Activated T-helper 17 cell treated with anti-CD3 and anti-CD28 coated beads, Interleukin-2, amount 50 U/mL, for 72 hours (primary cell): ENCODE measurements at regions not wholly inside any gene's neighbourhood (a gene's known extent, or its start where the extent isn't known, plus 50 kb on each side); places are given as distances from the start of the nearest gene placed in this dataset.

Experiments used
- ATAC-seq: fragments of 150-1000 bp; cut with Tn5 transposase; replicated peaks from 2 replicates; pipeline ENCODE4 v1.10.0; 2021; ENCODE audit warnings: mild to moderate bottlenecking, moderate library complexity
- H3K27ac Mint-ChIP-seq: one replicate; pipeline ENCODE4 v1.8.0; 2022; ENCODE audit warnings: mixed read lengths
- H3K27me3 Mint-ChIP-seq: one replicate; pipeline ENCODE4 v1.8.0; 2022; ENCODE audit warnings: mixed read lengths
- H3K36me3 Mint-ChIP-seq: one replicate; pipeline ENCODE4 v1.8.0; 2022; ENCODE audit warnings: low read depth, mild to moderate bottlenecking, mixed read lengths
- H3K4me1 Mint-ChIP-seq: one replicate; pipeline ENCODE4 v1.8.0; 2022; ENCODE audit warnings: mixed read lengths
- H3K4me3 Mint-ChIP-seq: one replicate; pipeline ENCODE4 v1.8.0; 2022; ENCODE audit warnings: mild to moderate bottlenecking, mixed read lengths
- H3K9me3 Mint-ChIP-seq: one replicate; pipeline ENCODE4 v1.8.0; 2022; ENCODE audit warnings: mixed read lengths

DNA sequence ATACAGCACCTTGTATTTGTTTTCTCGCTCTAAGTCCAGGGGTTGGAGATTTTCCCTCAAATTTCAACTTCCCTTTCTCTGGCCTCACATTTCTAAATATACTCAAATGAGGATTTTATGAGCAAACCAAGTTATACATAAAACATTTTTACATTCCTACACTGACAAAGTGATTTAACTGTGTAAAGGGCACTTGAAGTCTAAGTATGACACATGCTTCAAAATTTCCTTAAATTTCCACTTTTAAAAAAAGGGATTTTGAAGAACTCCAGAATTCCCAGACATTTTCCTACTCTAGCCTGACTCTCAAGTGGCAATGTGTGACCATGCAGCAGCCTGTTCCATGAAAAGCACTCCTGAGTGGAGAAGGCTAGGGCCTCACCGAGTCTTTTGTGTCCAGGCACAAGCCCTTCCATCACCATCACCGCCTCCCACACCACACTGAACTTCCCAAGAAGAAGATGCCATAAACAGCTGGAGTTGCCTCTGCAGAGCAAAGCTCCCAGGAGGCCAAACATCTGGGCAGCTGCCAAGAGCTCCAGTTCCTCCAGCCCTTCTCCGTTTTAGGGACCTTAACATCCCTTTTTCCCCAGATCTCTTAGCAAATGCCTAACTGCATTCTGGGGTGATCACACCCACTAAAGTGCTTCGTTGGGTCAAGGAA lies 68.9 kb downstream of the NCR2 start:
- Mint-ChIP-seq H3K27me3 (peaks cover 16% of the 10 kb centered on the region), H3K4me1 (no peaks in the 10 kb centered on the region), H3K4me3 (no peak overlapping the region), H3K36me3 (no peaks in the 10 kb centered on the region), H3K27ac (no peak overlapping the region), H3K9me3 (no peaks in the 10 kb centered on the region)
- no peak for ATAC-seq

DNA sequence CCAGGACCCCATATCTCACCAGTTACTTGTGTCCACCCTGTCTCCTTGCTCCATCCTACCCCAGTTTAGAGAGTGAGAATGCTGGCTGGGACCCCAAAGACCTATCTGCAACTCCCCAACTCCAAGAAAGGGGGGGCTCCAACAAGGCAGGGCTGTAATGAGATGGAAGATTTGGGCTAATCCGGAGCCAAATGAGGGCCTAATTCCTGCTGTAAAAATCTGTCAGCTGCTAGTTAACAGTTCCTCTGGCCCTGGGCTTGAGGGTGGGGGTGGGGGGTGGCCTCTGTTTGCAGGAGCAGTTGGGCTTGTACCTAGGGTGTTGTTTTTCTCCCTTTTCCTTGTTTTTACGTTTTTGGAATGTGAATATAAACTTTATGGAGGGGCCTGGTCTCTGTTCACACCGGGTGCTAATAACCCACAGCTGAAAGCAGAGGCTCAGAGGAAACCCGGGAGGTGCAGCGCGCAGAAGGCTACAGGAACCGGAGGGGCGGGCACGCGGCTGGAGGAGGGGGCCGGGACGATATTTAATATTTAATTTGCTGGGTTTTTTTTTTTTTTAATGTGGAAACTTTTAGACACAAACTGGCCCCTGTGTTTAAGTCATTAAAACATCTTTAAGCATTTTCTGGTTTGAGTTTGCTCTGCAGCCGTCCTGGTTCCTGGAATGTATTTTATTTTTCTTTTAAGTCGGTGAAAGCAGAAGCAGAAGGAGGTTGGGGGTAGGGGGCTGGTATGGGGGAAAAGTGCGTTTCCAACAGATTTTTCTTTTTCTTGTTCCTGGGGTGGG lies 70.7 kb downstream of the NCR2 start:
- H3K4me3 Mint-ChIP-seq: no peak overlapping the region
- ATAC-seq: no peak
- no peak overlapping the region for H3K27ac Mint-ChIP-seq
- peaks cover 11% of the 10 kb centered on the region for H3K27me3 Mint-ChIP-seq
- H3K4me1 Mint-ChIP-seq: no peaks in the 10 kb centered on the region
- H3K36me3 Mint-ChIP-seq: no peaks in the 10 kb centered on the region
- H3K9me3 Mint-ChIP-seq: no peaks in the 10 kb centered on the region

DNA sequence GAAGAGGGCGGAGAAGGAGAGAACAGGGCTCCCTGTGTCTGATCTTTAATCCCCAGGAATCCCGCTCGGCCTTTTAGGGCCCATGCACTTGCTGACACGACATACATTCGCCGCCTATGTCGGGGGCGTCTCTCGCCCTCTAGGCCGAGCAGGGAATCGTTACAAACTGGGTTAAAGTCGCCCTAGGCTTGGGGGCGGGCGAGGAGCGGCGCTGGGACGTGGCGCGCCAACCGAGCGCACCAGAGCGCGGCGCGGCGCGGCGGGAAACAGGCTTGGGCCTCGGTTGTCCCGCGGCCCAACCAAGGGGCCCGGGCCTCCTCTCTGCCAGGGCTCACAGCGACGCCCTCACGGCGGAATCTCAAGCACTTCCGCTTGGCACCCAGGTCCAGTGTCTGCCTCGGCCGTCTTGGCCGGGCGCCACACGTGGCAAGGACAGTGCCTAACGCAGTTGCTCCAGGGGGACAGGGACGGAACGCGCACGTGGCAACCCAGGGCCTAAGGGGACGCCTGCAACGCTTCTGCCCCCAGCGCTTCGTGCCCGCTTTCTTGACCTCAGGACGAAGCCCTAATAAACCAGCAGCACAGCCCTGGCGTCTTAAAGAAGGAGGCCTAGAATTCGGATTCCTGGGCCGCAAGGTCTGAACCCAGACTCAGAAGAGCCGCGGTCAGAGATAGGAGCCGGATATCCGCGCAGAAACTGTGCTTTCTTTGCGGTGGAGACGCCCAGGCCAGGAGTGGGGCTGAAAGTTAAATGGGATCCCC lies 71.5 kb downstream of the NCR2 start:
- Mint-ChIP-seq H3K9me3 (no peaks in the 10 kb centered on the region), H3K27me3 (peaks cover 6% of the 10 kb centered on the region), H3K4me1 (no peaks in the 10 kb centered on the region), H3K36me3 (no peaks in the 10 kb centered on the region), H3K27ac (no peak overlapping the region), H3K4me3 (no peak overlapping the region)
- ATAC-seq: no peak

DNA sequence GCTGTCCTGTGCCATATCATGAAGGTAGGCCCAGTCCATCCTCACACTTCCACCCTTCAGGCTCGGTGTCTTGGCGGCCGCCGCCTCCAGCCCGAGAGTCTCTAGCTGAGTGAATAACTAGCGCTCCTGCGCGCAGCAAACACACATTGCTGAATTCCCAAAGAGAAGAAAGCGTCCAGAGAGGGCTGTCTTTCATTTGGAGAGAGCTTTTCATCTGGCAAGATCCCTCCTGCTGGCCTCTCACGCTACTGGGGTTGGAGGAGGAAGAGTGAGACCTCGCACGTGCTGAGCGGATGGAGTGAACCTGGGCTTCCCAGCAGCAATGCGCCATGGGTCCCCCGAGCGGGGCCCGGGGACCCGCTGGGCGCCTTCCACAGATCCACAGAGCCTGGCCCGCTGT lies 73.2 kb downstream of the NCR2 start:
- Mint-ChIP-seq H3K4me1 (no peaks in the 10 kb centered on the region), H3K4me3 (no peak overlapping the region), H3K27me3 (peaks cover 15% of the 10 kb centered on the region), H3K27ac (no peak overlapping the region), H3K36me3 (no peaks in the 10 kb centered on the region), H3K9me3 (no peaks in the 10 kb centered on the region)
- no peak for ATAC-seq

DNA sequence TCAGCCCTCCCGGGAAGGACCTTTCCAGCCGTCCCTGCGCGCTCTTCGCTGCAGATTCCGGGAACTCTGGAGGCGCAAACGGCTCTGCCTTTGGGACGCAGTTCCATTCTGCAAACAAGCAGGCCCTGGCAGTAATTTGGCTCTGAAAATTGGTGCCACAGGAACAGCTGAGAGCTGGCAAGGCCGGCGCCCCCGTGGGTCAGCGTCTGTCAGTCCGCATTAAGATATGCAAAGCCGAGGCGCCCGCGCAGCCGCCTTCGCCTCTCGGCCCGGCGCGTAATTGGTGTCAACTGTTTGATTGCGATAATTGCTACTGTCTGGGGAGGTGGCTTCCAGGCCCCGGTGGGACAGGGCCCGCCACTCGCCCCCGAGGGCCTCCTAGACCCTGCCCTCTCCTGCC lies 73.6 kb downstream of the NCR2 start:
- no peaks in the 10 kb centered on the region for H3K36me3 Mint-ChIP-seq
- H3K4me3 Mint-ChIP-seq: no peak overlapping the region
- H3K9me3 Mint-ChIP-seq: no peaks in the 10 kb centered on the region
- H3K4me1 Mint-ChIP-seq: no peaks in the 10 kb centered on the region
- H3K27me3 Mint-ChIP-seq: peaks cover 18% of the 10 kb centered on the region
- H3K27ac Mint-ChIP-seq: no peak overlapping the region
- ATAC-seq: no peak

DNA sequence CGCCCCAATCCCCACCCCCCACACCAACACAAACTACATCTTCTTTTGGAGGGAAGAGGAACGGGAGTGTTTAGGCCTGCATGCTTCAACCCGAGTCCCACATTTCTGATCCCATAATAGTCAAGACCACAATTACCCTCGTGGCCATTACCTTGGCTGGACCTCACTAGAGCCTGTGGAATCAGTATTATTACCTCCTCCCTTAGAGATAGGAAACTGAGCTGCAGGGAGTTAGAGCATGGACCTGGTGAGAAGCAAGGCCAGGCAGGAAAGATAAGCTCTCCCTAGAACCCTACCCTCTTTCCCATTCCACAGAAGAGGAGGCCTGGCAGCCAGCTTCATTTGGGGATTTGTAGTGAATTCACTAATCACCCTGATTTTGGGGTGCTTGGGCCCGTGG lies 74.1 kb downstream of the NCR2 start:
- no peaks in the 10 kb centered on the region for H3K4me1 Mint-ChIP-seq
- H3K27me3 Mint-ChIP-seq: peaks cover 17% of the 10 kb centered on the region
- H3K27ac Mint-ChIP-seq: no peak overlapping the region
- no peaks in the 10 kb centered on the region for H3K36me3 Mint-ChIP-seq
- H3K4me3 Mint-ChIP-seq: no peak overlapping the region
- ATAC-seq: no peak
- no peaks in the 10 kb centered on the region for H3K9me3 Mint-ChIP-seq

DNA sequence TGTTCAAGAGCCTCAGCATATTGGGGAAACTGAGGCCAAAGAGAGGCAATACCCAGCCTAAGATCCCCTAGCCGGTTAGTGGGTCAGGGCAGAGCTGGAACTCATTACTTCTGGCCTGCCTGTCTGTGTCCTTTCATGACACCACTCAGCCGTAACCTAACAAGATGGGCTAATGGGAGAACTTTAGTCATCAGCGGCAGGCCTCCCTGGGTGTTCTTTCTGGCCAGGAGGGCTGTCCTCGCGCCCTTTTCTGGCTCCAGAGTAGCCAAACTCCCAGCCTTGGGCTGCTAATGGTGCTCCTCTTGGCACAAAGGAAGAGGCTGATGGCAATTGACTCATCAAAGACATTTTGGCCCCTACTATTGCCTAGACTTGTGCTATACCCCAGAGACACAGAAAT lies 76.6 kb downstream of the NCR2 start:
- Mint-ChIP-seq H3K9me3 (no peaks in the 10 kb centered on the region), H3K4me3 (no peak overlapping the region), H3K4me1 (peaks cover 3% of the 10 kb centered on the region), H3K36me3 (no peaks in the 10 kb centered on the region), H3K27me3 (peaks cover 29% of the 10 kb centered on the region), H3K27ac (no peak overlapping the region)
- ATAC-seq: no peak

DNA sequence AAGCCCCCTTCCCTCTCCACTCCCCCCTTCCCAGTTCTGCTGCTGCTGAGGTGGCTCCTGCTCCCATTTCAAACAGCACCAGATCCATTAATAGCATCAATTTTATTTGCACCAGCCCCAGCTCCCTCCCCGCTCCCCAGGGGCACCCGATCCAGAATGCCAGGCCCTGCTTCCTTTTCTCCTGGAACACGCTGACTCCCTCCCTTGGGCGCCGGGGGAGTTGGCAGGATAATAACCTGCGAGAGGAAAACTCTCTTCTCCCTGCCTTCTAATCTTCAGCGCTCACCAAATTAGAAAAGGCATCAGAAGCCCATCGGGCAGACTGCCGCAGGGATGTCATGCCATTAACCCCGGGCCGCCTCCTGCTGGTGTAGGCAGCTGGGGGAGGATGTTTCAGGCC lies 77.8 kb downstream of the NCR2 start:
- Mint-ChIP-seq H3K36me3 (no peaks in the 10 kb centered on the region), H3K9me3 (no peaks in the 10 kb centered on the region), H3K4me1 (peaks cover 3% of the 10 kb centered on the region), H3K27ac (no peak overlapping the region), H3K4me3 (no peak overlapping the region), H3K27me3 (peaks cover 40% of the 10 kb centered on the region)
- ATAC-seq: no peak

DNA sequence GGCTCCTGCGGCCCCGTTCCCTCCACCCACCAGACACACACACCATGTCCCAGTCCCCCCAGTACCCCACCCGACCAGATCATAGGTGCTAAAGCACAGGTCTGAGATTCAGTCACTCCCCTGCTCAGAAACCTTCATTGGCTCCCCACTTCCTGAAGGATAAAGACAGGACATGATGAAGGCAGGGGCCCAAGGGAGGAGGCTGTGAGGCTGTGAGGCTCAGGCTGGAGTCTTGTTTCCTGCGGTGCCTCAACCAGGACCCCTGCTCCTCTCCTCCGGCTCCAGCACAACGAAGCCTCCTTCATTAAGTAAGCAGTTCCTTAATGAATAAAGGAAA lies 81.1 kb downstream of the NCR2 start:
- H3K27me3 Mint-ChIP-seq: peaks cover 49% of the 10 kb centered on the region
- ATAC-seq: no peak
- no peaks in the 10 kb centered on the region for H3K36me3 Mint-ChIP-seq
- H3K4me3 Mint-ChIP-seq: no peak overlapping the region
- H3K4me1 Mint-ChIP-seq: peaks cover 3% of the 10 kb centered on the region
- no peaks in the 10 kb centered on the region for H3K9me3 Mint-ChIP-seq
- no peak overlapping the region for H3K27ac Mint-ChIP-seq

DNA sequence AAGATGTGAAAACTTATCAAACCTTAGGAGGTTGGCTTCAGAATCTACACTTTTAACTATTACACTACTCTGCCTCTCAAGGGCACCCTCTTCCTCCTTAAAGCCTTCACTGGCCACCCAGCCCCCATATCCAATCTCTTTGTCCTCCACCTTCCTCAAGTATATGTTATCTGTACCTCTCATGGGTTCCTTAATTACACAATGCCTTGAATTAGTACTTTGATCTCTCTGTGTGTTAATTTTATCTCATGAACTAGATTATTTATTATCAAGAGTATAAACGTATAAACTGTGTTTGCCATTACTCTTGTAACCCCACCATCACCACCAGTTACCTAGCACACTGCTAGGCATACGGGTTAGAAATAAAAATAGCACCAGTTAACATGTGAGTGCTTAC lies 83.3 kb downstream of the NCR2 start:
- Mint-ChIP-seq H3K27ac (no peak overlapping the region), H3K4me3 (no peak overlapping the region), H3K9me3 (no peaks in the 10 kb centered on the region), H3K27me3 (peaks cover 38% of the 10 kb centered on the region), H3K36me3 (no peaks in the 10 kb centered on the region), H3K4me1 (peaks cover 3% of the 10 kb centered on the region)
- ATAC-seq: no peak

DNA sequence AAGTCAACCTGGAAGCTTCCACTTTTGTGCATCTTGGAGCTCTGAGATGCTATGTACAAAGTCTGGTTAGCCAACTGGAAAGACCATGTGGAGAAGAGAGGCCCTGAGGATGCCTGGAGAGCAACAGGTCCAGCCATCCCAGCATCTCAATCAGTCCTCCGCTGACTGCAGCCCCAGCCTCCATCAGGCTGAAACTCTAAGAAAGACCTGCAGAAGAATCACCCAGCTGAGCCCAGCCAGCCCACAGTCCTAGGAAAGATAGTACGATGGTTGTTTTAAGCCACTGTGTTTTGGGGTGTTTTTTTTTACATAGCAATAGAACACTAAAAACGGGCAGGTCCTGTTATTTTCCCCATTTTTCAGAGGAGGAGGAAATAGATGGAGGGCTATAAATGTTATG lies 84.0 kb downstream of the NCR2 start:
- Mint-ChIP-seq H3K4me1 (peaks cover 3% of the 10 kb centered on the region), H3K36me3 (no peaks in the 10 kb centered on the region), H3K27ac (no peak overlapping the region), H3K9me3 (no peaks in the 10 kb centered on the region), H3K4me3 (no peak overlapping the region), H3K27me3 (peaks cover 37% of the 10 kb centered on the region)
- ATAC-seq: no peak

DNA sequence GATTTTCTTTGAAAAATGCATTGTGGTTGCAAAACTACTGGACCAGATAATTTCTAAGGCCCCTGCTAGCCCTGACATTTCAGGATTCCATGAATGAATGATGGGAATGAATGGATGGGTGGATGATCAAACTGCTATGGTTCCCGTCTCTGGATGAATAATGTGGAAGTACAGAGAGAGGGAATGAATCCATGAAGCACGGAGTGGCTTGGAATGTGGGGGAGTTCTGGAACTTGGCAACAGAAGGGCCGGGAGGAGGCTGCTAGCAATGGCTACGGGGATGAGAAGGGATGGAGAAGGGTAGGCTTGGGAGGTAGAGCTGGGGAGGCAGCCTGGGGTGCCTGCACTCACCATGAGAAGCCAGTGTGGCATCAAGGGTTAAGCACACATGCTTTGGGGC lies 84.8 kb downstream of the NCR2 start:
- Mint-ChIP-seq H3K36me3 (no peaks in the 10 kb centered on the region), H3K4me1 (peaks cover 3% of the 10 kb centered on the region), H3K27me3 (peaks cover 32% of the 10 kb centered on the region), H3K4me3 (no peak overlapping the region), H3K9me3 (no peaks in the 10 kb centered on the region), H3K27ac (no peak overlapping the region)
- no peak for ATAC-seq

DNA sequence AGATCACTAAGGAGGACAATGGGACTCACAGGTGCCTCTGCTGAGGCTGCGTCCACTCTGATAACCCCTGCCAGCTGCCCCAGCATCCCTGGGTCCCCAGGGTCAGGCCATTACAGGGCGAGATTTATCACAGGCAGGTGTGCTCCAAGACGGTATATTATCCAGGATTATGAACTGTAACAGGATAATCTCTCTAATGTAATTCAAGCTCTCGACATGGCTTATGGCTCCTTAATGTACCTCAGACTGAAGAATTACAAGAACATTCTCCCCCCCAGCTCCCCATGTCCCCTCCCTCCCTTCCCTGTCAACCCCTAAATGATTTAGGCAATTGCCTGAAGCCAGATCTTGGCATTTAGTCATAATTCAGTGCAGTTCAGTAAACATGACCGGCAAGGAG lies 86.8 kb downstream of the NCR2 start:
- Mint-ChIP-seq H3K4me1 (no peaks in the 10 kb centered on the region), H3K4me3 (no peak overlapping the region), H3K27me3 (peaks cover 19% of the 10 kb centered on the region), H3K27ac (no peak overlapping the region), H3K9me3 (no peaks in the 10 kb centered on the region), H3K36me3 (no peaks in the 10 kb centered on the region)
- ATAC-seq: no peak

DNA sequence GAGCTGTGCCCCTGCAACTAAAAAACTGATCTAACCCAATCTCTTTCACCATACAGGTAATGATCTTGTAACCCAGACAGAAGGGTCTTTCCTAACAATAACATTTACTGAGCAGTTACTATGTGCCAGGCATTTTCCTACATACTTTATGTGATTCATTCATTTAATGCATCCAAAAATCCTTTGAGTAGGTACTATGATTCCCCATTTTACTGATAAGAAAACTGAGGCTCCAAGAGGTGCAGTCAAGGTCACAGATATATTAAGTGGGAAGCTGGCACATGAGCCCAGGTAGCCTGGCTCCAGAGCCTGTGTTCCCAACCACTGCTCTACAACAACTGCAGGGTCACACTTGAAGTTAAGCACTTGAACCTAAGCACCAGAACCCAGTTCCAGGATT lies 87.6 kb downstream of the NCR2 start:
- no peaks in the 10 kb centered on the region for H3K4me1 Mint-ChIP-seq
- no peak overlapping the region for H3K4me3 Mint-ChIP-seq
- no peaks in the 10 kb centered on the region for H3K9me3 Mint-ChIP-seq
- H3K27ac Mint-ChIP-seq: no peak overlapping the region
- peaks cover 12% of the 10 kb centered on the region for H3K27me3 Mint-ChIP-seq
- no peak for ATAC-seq
- no peaks in the 10 kb centered on the region for H3K36me3 Mint-ChIP-seq
